SK-N-SH (cell line): ENCODE measurements at regions not wholly inside any gene's neighbourhood (a gene's known extent, or its start where the extent isn't known, plus 50 kb on each side); places are given as distances from the start of the nearest gene placed in this dataset.

ENCODE experiments used
- CTCF ChIA-PET: fragments of 300-600, 350-600 bp; formaldehyde crosslinking; extraction: SDS; loops from one replicate; lab custom pipeline; 2021; lab: Yijun Ruan, JAX
- POLR2A ChIA-PET: fragments of 350-600 bp; sonication (Branson Sonifier 250); formaldehyde crosslinking; extraction: SDS; loops from one replicate; lab custom pipeline; 2020; ENCODE audit warnings: antibody characterized with exemption, inconsistent platforms; lab: Yijun Ruan, JAX
- DNase-seq: peaks from one replicate; pipeline ENCODE4 v3.0.0; 2012
- H2AFZ ChIP-seq: fragments of 200-600 bp; sonication (generic); 2 replicates; pipeline ENCODE4 v1.8.1; 2016; ENCODE audit warnings: antibody characterized with exemption, mild to moderate bottlenecking, low read depth
- H3F3A ChIP-seq: fragments of 200-600 bp; sonication (generic); replicated peaks from 2 replicates; pipeline ENCODE3; 2016; ENCODE audit warnings: antibody characterized with exemption, mild to moderate bottlenecking; ENCODE audit not compliant: insufficient read depth
- H3K27ac ChIP-seq, 2 experiments: fragments of 200-500 bp in 1 of 2; fragments of 200-600 bp in 1 of 2; sonication (Bioruptor generic) in 1 of 2; sonication (generic), shearing (Covaris generic) in 1 of 2; 2 replicates each; pipeline versions ENCODE4 v1.5.1 to v1.6.1; 2014 to 2016; ENCODE audit warnings: low read depth in 2 of 2, inconsistent platforms in 1 of 2, low read length in 1 of 2, mild to moderate bottlenecking in 1 of 2, mixed read lengths in 1 of 2
- H3K27me3 ChIP-seq: fragments of 200-600 bp; sonication (generic), shearing (Covaris generic); 2 replicates; pipeline ENCODE4 v1.6.1; 2016; ENCODE audit warnings: mixed run types; ENCODE audit not compliant: insufficient read depth
- H3K36me3 ChIP-seq, 2 experiments: fragments of 200-500 bp in 1 of 2; fragments of 200-600 bp in 1 of 2; sonication (Bioruptor generic) in 1 of 2; sonication (generic) in 1 of 2; replicated peaks in 1 of 2; 2 replicates each; pipeline versions ENCODE3 to v1.5.1; 2014 to 2016; ENCODE audit warnings: low read length in 1 of 2, mild to moderate bottlenecking in 1 of 2; ENCODE audit not compliant: insufficient read depth in 2 of 2, control insufficient read depth in 1 of 2
- H3K4me1 ChIP-seq, 2 experiments: fragments of 200-500 bp in 1 of 2; fragments of 200-600 bp in 1 of 2; sonication (Bioruptor generic) in 1 of 2; sonication (generic), shearing (Covaris generic) in 1 of 2; 2 replicates each; pipeline versions ENCODE4 v1.5.1 to v1.6.1; 2014 to 2016; ENCODE audit warnings: low read depth in 1 of 2, low read length in 1 of 2, mixed run types in 1 of 2; ENCODE audit not compliant: insufficient read depth in 2 of 2, control insufficient read depth in 1 of 2
- H3K4me2 ChIP-seq: fragments of 200-600 bp; sonication (generic), shearing (Covaris generic); 2 replicates; pipeline ENCODE4 v1.6.1; 2017; ENCODE audit warnings: mixed run types
- H3K4me3 ChIP-seq, 2 experiments: fragments of 200-500 bp in 1 of 2; fragments of 200-600 bp in 1 of 2; sonication (Bioruptor generic) in 1 of 2; sonication (generic), shearing (Covaris generic) in 1 of 2; 2 replicates each; pipeline versions ENCODE4 v1.5.1 to v1.8.1; 2014 to 2016; ENCODE audit warnings: low read depth in 2 of 2, inconsistent platforms in 1 of 2, low read length in 1 of 2, mild to moderate bottlenecking in 1 of 2, mixed read lengths in 1 of 2, moderate library complexity in 1 of 2
- H3K79me2 ChIP-seq: fragments of 200-600 bp; sonication (generic); 2 replicates; pipeline ENCODE4 v1.8.1; 2017; ENCODE audit warnings: mild to moderate bottlenecking; ENCODE audit not compliant: insufficient read depth
- H3K9ac ChIP-seq: fragments of 200-600 bp; sonication (generic); 2 replicates; pipeline ENCODE4 v1.6.1; 2017; ENCODE audit warnings: mixed run types
- H3K9me2 ChIP-seq: fragments of 200-600 bp; sonication (generic); 2 replicates; pipeline ENCODE4 v1.6.1; 2017; ENCODE audit warnings: mixed run types
- H3K9me3 ChIP-seq: fragments of 200-600 bp; sonication (generic); 2 replicates; pipeline ENCODE4 v1.6.1; 2017; ENCODE audit warnings: mixed run types, mild to moderate bottlenecking, moderate library complexity
- H4K20me1 ChIP-seq: fragments of 200-600 bp; sonication (generic); 2 replicates; pipeline ENCODE4 v1.6.1; 2017; ENCODE audit warnings: mild to moderate bottlenecking, mixed run types; ENCODE audit not compliant: insufficient read depth
- ELF1 ChIP-seq: IDR thresholded peaks from 2 replicates; pipeline ENCODE4 v1.4.0; 2012
- EZH2phosphoT487 ChIP-seq: fragments of 200-600 bp; sonication (generic); IDR thresholded peaks from 2 replicates; pipeline ENCODE4 v1.6.1; 2017; ENCODE audit warnings: low read depth, mixed run types, mild to moderate bottlenecking, antibody characterized with exemption, moderate library complexity, borderline replicate concordance
- FOSL2 ChIP-seq: IDR thresholded peaks from 2 replicates; pipeline ENCODE4 v1.4.0; 2012; ENCODE audit warnings: low read depth, mild to moderate bottlenecking, moderate library complexity, borderline replicate concordance
- FOXM1 ChIP-seq: IDR thresholded peaks from 2 replicates; pipeline ENCODE4 v1.4.0; 2012; ENCODE audit warnings: low read depth, mild to moderate bottlenecking
- GABPA ChIP-seq: IDR thresholded peaks from 2 replicates; pipeline ENCODE4 v1.4.0; 2012; ENCODE audit warnings: low read depth, mild to moderate bottlenecking
- MEF2A ChIP-seq: IDR thresholded peaks from 2 replicates; pipeline ENCODE4 v1.4.0; 2012; ENCODE audit warnings: low read depth, borderline replicate concordance
- MXI1 ChIP-seq: IDR thresholded peaks from 2 replicates; pipeline ENCODE4 v1.6.1; 2012; ENCODE audit warnings: mild to moderate bottlenecking, low read depth, low read length, improper control_type of control experiment
- NFIC ChIP-seq: IDR thresholded peaks from 2 replicates; pipeline ENCODE4 v1.4.0; 2012; ENCODE audit warnings: borderline replicate concordance
- NRF1 ChIP-seq: IDR thresholded peaks from 2 replicates; pipeline ENCODE4 v1.6.1; 2012; ENCODE audit warnings: low read depth, mild to moderate bottlenecking, low read length
- SIN3A ChIP-seq: IDR thresholded peaks from 2 replicates; pipeline ENCODE4 v1.6.1; 2012; ENCODE audit warnings: low read depth, mild to moderate bottlenecking, low read length, moderate library complexity, borderline replicate concordance
- YY1 ChIP-seq: IDR thresholded peaks from 2 replicates; pipeline ENCODE4 v1.4.0; 2012; ENCODE audit warnings: low read depth, mild to moderate bottlenecking
- WGBS: methylation state at CpG from one replicate; pipeline ENCODE4 v1.1.6; 2017; ENCODE audit warnings: low lambda C conversion rate; 5-methylcytosine and 5-hydroxymethylcytosine counted together
- TF ChIP-seq, protein P1 (sequence below): IDR thresholded peaks from 2 replicates; pipeline ENCODE4; 2012
- TF ChIP-seq, protein P2 (sequence below): fragments of 150-350 bp; IDR thresholded peaks from 2 replicates; pipeline ENCODE4 v1.6.1; 2017; ENCODE audit warnings: antibody characterized with exemption, low read length, low read depth, borderline replicate concordance
- TF ChIP-seq, protein P3 (sequence below): IDR thresholded peaks from 2 replicates; pipeline ENCODE4 v1.6.1; 2012; ENCODE audit warnings: mild to moderate bottlenecking, low read depth, low read length, moderate library complexity
- TF ChIP-seq, protein P4 (sequence below): fragments of 200-600 bp; sonication (generic); IDR thresholded peaks from 2 replicates; pipeline ENCODE4 v1.6.1; 2017; ENCODE audit warnings: antibody characterized with exemption, mild to moderate bottlenecking, moderate library complexity

DNA sequence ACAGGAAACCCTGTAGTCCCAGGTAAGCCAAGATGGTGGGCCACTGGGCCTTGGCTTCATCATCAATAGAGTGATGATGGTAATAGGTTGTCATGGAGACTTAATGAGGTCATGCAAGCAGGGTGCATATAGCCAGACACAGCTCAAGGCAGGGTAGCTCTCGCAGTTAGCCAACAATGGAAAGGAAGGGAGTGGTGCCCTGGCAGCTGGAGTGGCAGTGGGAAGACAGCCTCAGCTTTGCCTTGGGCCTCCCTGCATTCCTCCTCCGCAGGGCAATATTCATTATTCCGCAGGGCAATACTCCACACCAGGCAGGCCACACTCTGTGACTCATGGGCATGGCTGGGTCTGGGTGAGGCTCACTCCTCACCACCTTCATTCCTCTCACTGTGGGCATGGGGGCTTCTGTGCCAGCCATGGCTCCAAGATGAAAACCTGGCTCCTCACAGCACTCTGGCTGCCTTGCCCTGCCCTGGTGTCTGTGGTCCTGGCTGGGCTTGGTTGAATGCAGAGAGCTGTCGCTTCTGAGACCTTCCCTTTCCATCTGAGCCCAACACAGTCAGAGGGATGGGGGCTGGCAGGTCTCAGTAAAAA is 163.1 kb upstream of the PMEPA1 start (continued):
- TF ChIP-seq NFIC, result no peak
- no peak for TF ChIP-seq ELF1
- TF ChIP-seq EZH2phosphoT487, result no peak
- no peak for TF ChIP-seq MXI1
- TF ChIP-seq, protein P1, sequence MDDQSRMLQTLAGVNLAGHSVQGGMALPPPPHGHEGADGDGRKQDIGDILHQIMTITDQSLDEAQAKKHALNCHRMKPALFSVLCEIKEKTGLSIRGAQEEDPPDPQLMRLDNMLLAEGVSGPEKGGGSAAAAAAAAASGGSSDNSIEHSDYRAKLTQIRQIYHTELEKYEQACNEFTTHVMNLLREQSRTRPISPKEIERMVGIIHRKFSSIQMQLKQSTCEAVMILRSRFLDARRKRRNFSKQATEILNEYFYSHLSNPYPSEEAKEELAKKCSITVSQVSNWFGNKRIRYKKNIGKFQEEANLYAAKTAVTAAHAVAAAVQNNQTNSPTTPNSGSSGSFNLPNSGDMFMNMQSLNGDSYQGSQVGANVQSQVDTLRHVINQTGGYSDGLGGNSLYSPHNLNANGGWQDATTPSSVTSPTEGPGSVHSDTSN, result no peak
- TF ChIP-seq, protein P2, sequence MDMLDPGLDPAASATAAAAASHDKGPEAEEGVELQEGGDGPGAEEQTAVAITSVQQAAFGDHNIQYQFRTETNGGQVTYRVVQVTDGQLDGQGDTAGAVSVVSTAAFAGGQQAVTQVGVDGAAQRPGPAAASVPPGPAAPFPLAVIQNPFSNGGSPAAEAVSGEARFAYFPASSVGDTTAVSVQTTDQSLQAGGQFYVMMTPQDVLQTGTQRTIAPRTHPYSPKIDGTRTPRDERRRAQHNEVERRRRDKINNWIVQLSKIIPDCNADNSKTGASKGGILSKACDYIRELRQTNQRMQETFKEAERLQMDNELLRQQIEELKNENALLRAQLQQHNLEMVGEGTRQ, result no peak
- no peak for TF ChIP-seq GABPA
- TF ChIP-seq, all 33 proteins: peak for 0

DNA sequence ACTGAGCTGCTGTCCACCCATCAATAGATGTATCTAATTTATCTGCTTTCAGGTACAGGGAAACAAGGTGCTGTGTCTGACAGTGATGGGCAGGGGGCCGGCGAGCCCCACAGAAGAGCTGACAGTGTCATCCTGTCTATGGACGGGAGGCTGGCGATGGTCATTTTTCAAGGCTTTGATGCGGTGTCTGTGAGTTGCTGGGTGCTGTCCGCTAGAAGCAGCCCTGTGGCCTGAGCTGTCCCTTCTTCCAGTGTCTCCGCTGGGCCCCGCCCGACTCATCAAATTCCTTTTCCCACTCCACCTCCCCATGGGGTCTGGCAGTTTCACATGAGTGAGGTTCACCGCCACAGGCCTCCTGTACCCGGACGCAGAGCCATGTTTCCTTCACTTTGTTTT is 161.4 kb upstream of the PMEPA1 start:
- Histone ChIP-seq H4K20me1 (no peaks in the 10 kb centered on the region), H3K4me3 (no peak overlapping the region), H3K27ac (no peak overlapping the region), H3K27me3 (no peaks in the 10 kb centered on the region), H3K9me2 (no peaks in the 10 kb centered on the region), H3K79me2 (no peaks in the 10 kb centered on the region), H3K4me2 (no peak overlapping the region), H3K36me3 (no peaks in the 10 kb centered on the region), H3K9me3 (no peaks in the 10 kb centered on the region), H2AFZ (no peak overlapping the region), H3K9ac (no peak overlapping the region), H3F3A (no peaks in the 10 kb centered on the region), H3K4me1 (peaks cover 0 to 3% of the 10 kb centered on the region in 2 experiments; a peak in 1 of 4 replicates)
- CTCF ChIA-PET, result interaction anchor here (0.6 to 1.1 kb wide), 2 partner anchors 10 to 53 kb away, joined by 3 to 4 read pairs; no protein-coding TSS in a partner anchor
- POLR2A ChIA-PET, result no interaction called here
- no peak for DNase-seq
- WGBS, result 78% methylated on average over 11 of the region's 12 CpGs
- TF ChIP-seq GABPA (no peak), ELF1 (no peak), FOSL2 (no peak), SIN3A (no peak), MEF2A (no peak), NRF1 (no peak), FOXM1 (no peak), EZH2phosphoT487 (no peak), YY1 (no peak), NFIC (no peak)
- TF ChIP-seq, protein P3, sequence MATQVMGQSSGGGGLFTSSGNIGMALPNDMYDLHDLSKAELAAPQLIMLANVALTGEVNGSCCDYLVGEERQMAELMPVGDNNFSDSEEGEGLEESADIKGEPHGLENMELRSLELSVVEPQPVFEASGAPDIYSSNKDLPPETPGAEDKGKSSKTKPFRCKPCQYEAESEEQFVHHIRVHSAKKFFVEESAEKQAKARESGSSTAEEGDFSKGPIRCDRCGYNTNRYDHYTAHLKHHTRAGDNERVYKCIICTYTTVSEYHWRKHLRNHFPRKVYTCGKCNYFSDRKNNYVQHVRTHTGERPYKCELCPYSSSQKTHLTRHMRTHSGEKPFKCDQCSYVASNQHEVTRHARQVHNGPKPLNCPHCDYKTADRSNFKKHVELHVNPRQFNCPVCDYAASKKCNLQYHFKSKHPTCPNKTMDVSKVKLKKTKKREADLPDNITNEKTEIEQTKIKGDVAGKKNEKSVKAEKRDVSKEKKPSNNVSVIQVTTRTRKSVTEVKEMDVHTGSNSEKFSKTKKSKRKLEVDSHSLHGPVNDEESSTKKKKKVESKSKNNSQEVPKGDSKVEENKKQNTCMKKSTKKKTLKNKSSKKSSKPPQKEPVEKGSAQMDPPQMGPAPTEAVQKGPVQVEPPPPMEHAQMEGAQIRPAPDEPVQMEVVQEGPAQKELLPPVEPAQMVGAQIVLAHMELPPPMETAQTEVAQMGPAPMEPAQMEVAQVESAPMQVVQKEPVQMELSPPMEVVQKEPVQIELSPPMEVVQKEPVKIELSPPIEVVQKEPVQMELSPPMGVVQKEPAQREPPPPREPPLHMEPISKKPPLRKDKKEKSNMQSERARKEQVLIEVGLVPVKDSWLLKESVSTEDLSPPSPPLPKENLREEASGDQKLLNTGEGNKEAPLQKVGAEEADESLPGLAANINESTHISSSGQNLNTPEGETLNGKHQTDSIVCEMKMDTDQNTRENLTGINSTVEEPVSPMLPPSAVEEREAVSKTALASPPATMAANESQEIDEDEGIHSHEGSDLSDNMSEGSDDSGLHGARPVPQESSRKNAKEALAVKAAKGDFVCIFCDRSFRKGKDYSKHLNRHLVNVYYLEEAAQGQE, result no peak
- TF ChIP-seq, protein P4, sequence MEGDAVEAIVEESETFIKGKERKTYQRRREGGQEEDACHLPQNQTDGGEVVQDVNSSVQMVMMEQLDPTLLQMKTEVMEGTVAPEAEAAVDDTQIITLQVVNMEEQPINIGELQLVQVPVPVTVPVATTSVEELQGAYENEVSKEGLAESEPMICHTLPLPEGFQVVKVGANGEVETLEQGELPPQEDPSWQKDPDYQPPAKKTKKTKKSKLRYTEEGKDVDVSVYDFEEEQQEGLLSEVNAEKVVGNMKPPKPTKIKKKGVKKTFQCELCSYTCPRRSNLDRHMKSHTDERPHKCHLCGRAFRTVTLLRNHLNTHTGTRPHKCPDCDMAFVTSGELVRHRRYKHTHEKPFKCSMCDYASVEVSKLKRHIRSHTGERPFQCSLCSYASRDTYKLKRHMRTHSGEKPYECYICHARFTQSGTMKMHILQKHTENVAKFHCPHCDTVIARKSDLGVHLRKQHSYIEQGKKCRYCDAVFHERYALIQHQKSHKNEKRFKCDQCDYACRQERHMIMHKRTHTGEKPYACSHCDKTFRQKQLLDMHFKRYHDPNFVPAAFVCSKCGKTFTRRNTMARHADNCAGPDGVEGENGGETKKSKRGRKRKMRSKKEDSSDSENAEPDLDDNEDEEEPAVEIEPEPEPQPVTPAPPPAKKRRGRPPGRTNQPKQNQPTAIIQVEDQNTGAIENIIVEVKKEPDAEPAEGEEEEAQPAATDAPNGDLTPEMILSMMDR, result no peak
